ENCODE measurements at regions not wholly inside any gene's neighbourhood (a gene's known extent, or its start where the extent isn't known, plus 50 kb on each side); places are given as distances from the start of the nearest gene placed in this dataset.

DNA sequence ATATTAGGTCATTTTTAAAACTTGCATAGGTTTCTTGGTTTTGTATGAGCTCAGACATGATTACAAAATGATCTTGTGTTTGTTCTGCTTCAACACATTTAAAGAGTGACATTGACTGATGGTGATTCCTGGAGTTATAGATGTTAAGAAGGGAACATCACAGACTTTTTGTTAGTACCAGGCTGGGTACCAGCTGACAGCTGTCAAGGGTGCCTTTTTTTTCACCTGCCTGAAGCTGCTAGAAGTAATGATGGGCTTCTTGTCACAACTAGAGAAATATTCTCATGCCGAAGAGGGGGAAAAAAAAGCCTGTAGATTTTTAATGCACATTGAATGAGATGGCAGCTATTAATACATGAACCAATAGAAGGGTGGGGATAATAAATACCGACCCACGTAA is 226.6 kb upstream of the TRAM1L1 start:
- TF ChIP-seq TAF1 (IDR thresholded peaks at IDR 0.05; ENCODE audit: low read depth) (no peak), NFIC (IDR thresholded peaks at IDR 0.05) (no peak), CEBPB (IDR thresholded peaks at IDR 0.05) (no peak), YY1 (IDR thresholded peaks at IDR 0.05; ENCODE audit: low read depth) (no peak)

DNA sequence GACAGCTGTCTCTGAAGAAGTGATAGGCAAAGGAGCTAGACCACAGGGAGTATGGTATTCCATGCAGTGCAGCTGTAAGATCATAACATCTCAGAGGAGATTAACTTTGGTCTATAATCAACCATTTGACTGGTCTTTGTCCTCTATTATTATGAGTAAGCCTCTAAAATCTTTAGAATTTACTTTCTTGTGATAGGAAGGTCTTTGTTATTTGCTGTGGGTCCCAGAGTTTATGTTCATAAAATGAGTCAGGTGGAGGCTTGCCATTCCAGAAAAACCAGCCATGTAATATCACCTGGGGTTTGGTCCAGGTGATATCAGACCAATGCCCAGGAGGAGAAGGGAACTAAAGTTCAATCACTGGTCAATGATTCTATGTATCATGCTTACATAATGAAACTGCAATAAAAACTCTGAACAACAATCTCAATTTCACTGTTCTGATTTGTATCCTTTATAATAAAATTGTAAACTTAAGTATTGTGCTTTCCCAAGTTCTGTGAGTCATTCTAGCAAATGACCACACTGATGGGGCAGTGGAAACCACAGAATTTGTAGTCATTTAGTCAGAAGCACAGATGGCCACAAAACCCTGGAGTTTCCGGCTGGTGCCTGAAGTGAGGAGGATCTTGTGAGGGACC is 239.6 kb upstream of the TRAM1L1 start:
- TF ChIP-seq CREB1 (IDR thresholded peaks at IDR 0.05; ENCODE audit: low read depth) (no peak), EP300 (IDR thresholded peaks at IDR 0.05; ENCODE audit: borderline replicate concordance) (no peak), CEBPB (IDR thresholded peaks at IDR 0.05) (no peak), TAF1 (IDR thresholded peaks at IDR 0.05; ENCODE audit: low read depth) (no peak), TCF12 (IDR thresholded peaks at IDR 0.05; ENCODE audit: low read depth) (no peak), TEAD4 (IDR thresholded peaks at IDR 0.05) (no peak), EGR1 (IDR thresholded peaks at IDR 0.05) (no peak), RAD21 (IDR thresholded peaks at IDR 0.05; ENCODE audit: low read depth) (no peak), FOXM1 (IDR thresholded peaks at IDR 0.05; ENCODE audit: borderline replicate concordance, low read depth) (no peak), ZBTB7A (IDR thresholded peaks at IDR 0.05; ENCODE audit: low read depth) (no peak), YY1 (IDR thresholded peaks at IDR 0.05; ENCODE audit: low read depth) (no peak)
- TF ChIP-seq, protein P1, sequence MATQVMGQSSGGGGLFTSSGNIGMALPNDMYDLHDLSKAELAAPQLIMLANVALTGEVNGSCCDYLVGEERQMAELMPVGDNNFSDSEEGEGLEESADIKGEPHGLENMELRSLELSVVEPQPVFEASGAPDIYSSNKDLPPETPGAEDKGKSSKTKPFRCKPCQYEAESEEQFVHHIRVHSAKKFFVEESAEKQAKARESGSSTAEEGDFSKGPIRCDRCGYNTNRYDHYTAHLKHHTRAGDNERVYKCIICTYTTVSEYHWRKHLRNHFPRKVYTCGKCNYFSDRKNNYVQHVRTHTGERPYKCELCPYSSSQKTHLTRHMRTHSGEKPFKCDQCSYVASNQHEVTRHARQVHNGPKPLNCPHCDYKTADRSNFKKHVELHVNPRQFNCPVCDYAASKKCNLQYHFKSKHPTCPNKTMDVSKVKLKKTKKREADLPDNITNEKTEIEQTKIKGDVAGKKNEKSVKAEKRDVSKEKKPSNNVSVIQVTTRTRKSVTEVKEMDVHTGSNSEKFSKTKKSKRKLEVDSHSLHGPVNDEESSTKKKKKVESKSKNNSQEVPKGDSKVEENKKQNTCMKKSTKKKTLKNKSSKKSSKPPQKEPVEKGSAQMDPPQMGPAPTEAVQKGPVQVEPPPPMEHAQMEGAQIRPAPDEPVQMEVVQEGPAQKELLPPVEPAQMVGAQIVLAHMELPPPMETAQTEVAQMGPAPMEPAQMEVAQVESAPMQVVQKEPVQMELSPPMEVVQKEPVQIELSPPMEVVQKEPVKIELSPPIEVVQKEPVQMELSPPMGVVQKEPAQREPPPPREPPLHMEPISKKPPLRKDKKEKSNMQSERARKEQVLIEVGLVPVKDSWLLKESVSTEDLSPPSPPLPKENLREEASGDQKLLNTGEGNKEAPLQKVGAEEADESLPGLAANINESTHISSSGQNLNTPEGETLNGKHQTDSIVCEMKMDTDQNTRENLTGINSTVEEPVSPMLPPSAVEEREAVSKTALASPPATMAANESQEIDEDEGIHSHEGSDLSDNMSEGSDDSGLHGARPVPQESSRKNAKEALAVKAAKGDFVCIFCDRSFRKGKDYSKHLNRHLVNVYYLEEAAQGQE (IDR thresholded peaks at IDR 0.05; ENCODE audit: low read depth) = no peak
- TF ChIP-seq, protein P2, sequence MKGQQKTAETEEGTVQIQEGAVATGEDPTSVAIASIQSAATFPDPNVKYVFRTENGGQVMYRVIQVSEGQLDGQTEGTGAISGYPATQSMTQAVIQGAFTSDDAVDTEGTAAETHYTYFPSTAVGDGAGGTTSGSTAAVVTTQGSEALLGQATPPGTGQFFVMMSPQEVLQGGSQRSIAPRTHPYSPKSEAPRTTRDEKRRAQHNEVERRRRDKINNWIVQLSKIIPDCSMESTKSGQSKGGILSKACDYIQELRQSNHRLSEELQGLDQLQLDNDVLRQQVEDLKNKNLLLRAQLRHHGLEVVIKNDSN (IDR thresholded peaks at IDR 0.05) = no peak

DNA sequence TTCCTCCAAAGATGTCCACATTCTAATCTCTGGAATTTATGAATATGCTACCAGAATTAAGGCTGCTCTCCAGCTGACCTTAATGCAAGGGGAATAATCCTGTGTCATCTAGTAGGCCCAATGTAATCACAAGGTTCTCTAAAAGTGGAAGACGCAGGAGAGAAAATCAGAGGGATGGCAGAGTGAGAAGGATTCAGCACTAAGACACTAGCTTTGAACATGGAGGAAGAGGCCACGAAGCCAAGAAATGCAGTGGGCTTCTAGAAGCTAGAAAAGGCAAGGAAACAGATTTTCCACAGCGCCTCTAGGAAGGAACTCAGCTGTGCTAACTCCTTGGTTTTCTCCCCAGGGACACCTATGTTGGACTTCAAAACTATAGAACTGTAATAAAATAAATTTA is 240.7 kb upstream of the TRAM1L1 start:
- TF ChIP-seq NFIC (IDR thresholded peaks at IDR 0.05) (no peak), RAD21 (IDR thresholded peaks at IDR 0.05; ENCODE audit: low read depth) (no peak), ZBTB7A (IDR thresholded peaks at IDR 0.05; ENCODE audit: low read depth) (no peak), TCF12 (IDR thresholded peaks at IDR 0.05; ENCODE audit: low read depth) (no peak), TAF1 (IDR thresholded peaks at IDR 0.05; ENCODE audit: low read depth) (no peak), FOXM1 (IDR thresholded peaks at IDR 0.05; ENCODE audit: borderline replicate concordance, low read depth) (no peak), TEAD4 (IDR thresholded peaks at IDR 0.05) (no peak), YY1 (IDR thresholded peaks at IDR 0.05; ENCODE audit: low read depth) (no peak), EP300 (IDR thresholded peaks at IDR 0.05; ENCODE audit: borderline replicate concordance) (no peak), CEBPB (IDR thresholded peaks at IDR 0.05) (no peak), CREB1 (IDR thresholded peaks at IDR 0.05; ENCODE audit: low read depth) (no peak), EGR1 (IDR thresholded peaks at IDR 0.05) (no peak)
- TF ChIP-seq, protein P1 (IDR thresholded peaks at IDR 0.05; ENCODE audit: low read depth) = no peak
- TF ChIP-seq, protein P3, sequence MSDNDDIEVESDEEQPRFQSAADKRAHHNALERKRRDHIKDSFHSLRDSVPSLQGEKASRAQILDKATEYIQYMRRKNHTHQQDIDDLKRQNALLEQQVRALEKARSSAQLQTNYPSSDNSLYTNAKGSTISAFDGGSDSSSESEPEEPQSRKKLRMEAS (IDR thresholded peaks at IDR 0.05) = no peak
- TF ChIP-seq, protein P2 (IDR thresholded peaks at IDR 0.05) = no peak

DNA sequence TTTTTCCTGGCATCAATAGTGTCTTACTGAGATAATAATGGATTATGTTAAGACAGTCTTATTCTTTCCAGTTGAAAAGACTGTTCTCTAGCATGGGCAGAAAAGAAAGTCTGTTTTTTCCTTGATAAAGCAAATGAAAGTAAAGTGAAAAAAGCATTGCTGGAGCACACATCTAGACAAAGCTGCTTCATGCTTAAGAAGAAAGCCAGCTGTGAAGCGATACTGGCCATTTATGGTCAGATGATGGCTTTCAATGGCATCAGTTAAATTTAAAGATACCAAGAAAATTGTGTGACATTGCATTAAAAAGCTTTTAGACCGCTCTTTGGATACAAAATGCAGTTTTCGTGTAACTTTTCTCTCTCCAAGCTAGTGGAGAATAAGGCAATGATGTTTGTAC is 242.1 kb upstream of the TRAM1L1 start:
- TF ChIP-seq TCF12 (IDR thresholded peaks at IDR 0.05; ENCODE audit: low read depth) (no peak), TAF1 (IDR thresholded peaks at IDR 0.05; ENCODE audit: low read depth) (no peak), TEAD4 (IDR thresholded peaks at IDR 0.05) (no peak), CEBPB (IDR thresholded peaks at IDR 0.05) (no peak), NFIC (IDR thresholded peaks at IDR 0.05) (no peak), CREB1 (IDR thresholded peaks at IDR 0.05; ENCODE audit: low read depth) (no peak), ZBTB7A (IDR thresholded peaks at IDR 0.05; ENCODE audit: low read depth) (no peak), EGR1 (IDR thresholded peaks at IDR 0.05) (no peak), EP300 (IDR thresholded peaks at IDR 0.05; ENCODE audit: borderline replicate concordance) (no peak), FOXM1 (IDR thresholded peaks at IDR 0.05; ENCODE audit: borderline replicate concordance, low read depth) (no peak), RAD21 (IDR thresholded peaks at IDR 0.05; ENCODE audit: low read depth) (no peak)
- TF ChIP-seq, protein P1 (IDR thresholded peaks at IDR 0.05; ENCODE audit: low read depth) = no peak
- TF ChIP-seq, protein P2 (IDR thresholded peaks at IDR 0.05) = no peak
- TF ChIP-seq, protein P3 (IDR thresholded peaks at IDR 0.05) = no peak
